SH-SY5Y (cell line): ENCODE measurements at regions not wholly inside any gene's neighbourhood (a gene's known extent, or its start where the extent isn't known, plus 50 kb on each side); places are given as distances from the start of the nearest gene placed in this dataset.

ENCODE experiments used
- GATA2 ChIP-seq: IDR thresholded peaks from 2 replicates; pipeline ENCODE4 v1.6.1; 2011; ENCODE audit warnings: mild to moderate bottlenecking, low read depth, low read length
- GATA3 ChIP-seq: IDR thresholded peaks from 2 replicates; pipeline ENCODE4 v1.6.1; 2011; ENCODE audit warnings: low read depth, mild to moderate bottlenecking, low read length, moderate library complexity

DNA sequence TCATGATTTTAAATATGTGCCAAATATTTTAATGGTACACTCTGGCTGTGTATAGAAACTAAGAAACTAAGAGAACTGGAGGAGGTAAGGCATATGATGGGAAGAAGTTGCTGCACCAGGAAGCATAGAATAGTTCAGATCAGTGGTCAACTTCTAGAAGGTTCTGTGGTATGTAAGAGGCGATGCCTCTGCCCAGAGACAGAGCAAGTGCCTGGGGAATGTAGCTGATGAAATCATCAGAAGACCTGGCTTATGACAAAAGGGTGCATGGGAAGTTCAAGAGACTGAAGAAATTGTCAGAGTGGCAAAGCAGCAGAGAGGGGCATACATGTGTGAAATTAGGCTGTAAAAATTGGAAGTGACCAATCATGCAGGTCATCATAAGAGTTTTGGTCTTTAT, 580.8 kb downstream of the BMP2 start:
- TF ChIP-seq GATA3 = no peak
- TF ChIP-seq GATA2 = no peak

DNA sequence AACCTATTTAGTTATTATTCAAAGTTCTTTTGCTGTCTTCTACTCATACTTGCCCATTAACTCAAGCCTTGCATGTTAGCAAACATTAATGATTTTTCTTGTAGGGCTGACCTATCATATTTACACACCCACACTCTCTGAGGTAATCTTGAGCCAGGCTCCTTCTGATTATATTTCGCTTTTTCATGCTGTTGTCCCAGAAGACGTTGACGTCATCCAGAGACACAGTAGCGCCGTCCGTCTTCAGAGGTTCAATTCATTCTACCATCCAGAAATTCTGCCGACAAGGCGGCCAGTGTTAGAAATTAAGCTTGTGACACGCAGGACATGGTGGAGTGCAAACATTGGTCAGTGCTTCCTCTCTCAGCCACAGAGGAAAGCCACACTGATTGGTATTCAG, 584.7 kb downstream of the BMP2 start:
- TF ChIP-seq GATA2 (no peak), GATA3 (no peak)

DNA sequence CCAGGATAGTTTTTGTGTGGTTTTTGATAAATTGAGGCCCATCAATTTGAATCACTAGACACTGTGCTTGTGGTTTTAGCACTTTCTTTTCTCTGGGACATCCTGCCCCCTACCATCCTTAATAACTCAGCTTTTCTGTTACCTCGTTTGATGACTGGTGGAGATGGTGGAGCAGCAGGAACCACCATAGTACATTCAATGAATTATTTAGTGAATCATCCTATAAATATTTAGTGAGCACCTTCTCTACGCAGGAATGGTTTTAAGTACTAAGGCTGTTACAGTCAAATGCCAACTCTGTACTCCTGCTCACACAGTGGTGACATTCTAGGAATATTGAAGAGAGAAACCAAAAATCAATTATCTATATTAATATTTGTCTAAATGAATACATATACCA, 585.2 kb downstream of the HAO1 start:
- TF ChIP-seq GATA3 = no peak
- no peak for TF ChIP-seq GATA2

DNA sequence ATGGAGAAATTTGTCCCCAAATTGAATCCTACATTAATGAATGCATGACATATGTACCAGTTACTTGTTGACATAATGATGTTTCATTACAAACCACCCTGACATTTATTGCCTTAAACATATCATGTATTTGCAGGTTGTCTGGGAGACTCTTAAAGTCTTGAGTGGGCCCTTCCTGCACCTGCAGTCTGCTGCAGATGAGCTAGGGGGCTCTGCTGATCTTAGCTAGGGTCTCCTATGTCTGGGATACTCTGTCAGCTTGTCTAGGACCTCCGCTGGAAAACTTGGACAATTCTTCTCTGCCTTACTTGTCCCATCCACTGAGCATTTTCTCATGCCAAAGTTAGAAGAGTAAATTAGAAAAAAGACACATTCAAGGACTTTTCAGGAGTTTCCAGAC, 581.6 kb downstream of the HAO1 start:
- no peak for TF ChIP-seq GATA3
- no peak for TF ChIP-seq GATA2

DNA sequence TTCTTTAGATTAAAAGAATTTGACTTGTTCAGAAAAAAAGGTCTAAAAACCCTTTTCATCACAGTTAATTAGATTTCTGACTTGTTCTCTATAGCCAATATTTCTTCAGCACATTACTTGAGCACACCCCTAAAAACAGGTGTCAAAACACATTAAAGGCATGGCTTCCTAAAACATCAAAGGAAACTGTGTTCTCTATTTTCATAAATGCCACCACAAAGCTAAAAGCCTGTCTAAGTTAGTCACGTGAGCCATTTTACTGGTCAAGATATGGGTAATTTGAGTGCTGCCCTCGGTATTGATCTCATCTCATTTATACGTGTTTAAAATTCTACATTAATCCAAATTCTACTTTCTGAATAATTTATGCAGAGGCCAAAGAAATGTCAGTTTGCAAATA, 580.5 kb downstream of the HAO1 start:
- TF ChIP-seq GATA3 = no peak
- no peak for TF ChIP-seq GATA2

DNA sequence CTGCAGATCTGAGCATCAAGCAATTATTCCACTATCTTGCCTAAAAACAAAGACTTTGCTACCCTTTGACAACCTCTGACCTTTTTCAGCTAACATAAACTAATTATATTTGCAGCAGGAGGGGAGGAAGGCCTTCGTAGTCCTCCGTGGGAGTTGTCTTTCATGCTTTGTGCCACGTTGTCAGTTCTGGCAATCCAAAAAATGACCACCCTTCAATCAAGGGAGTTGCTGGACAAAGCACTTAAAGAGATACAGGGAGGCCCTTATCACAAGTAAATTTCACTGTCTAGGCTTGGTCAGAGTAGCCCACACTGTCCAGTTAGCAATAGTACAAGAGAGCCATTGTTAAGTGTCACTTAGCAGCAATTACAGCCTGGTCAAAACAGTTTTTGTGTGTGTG, 578.9 kb downstream of the HAO1 start:
- no peak for TF ChIP-seq GATA3
- TF ChIP-seq GATA2 = no peak

DNA sequence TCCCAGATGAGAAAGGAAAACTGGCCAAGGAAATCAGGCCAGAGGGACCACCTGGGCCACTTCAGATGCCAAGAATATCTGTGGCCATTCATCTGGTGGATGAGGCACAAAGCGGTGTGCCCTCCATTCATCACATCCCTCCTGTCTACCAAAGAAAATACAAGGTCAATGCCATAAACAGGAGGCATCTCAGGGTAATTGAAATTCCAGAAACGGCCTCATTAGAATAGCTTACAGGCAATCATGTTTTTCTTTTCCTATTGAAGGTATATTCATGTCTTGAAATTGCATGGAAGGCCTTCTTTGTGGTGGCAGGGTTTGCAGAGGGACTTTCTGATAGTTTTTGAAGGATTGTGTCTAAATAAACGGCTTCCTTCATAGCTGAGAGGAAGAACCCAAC, 578.3 kb downstream of the HAO1 start:
- TF ChIP-seq GATA3 (no peak), GATA2 (no peak)

DNA sequence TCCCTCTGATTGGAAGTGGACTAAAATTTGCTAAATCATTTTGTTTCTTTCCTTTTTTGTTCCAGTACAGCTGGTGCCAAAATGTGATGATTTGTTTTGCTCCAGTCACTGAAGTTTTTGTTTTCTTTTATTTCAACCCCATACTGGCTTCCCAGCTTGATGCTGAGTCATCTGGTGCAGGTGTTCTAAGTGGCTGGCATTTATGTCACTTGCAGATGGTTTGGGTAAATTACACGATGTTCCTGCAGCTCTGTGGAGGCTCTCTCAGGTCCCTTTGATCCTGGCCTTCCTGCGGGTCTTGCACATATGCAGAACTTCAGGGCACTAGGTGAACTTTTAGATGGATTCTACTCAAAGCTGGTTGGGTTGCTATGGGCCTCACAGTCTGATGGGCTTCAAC, 577.7 kb downstream of the HAO1 start:
- TF ChIP-seq GATA3 (no peak), GATA2 (no peak)

DNA sequence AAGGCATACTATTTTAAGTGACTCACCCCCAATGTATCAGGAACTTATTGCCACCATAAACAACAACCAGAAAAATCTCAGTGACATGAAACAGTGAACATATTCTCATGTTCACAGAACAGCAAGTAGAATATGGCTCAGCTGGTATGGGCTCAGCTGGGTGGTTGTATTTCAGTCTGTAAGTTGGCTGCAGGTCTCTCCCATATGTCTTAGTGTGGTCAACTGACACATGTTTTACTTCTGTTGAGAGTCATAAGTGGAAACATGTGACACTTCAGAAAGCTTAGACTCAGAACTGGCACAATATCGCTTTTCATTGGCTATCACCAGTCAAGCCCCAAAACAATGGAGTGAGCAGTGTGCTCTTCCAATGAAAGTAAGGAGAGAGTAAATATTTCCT, 574.1 kb downstream of the HAO1 start:
- no peak for TF ChIP-seq GATA3

DNA sequence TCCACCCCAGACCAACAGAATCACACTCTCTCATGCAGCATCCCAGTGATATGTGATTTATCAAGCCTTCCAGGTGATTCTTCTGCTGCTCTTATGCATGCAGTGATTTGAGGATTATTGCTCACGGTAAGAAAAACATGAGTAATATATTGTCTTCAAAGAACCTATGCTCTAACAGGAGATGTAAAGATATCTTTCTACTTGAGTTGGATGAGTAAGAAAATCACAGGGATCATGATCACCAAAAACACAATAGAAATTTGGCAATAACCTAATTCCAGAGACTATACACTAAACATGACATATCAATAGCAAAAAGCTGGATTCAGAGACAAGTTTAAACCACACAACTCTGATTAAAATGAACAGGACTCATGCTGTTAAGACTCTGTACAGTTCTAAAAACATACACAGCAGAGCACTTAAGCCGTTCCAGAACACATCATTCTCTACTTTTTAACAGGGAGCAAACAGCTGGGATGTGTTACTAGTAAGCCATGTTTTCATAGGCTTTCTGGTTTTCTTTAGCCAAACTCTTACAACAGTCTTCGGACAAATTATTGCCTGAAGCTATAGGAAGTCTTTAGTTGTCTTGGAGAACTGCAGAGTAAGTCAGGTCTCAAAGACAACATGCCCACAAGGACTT, 568.6 kb downstream of the HAO1 start:
- TF ChIP-seq GATA3 (no peak), GATA2 (no peak)

DNA sequence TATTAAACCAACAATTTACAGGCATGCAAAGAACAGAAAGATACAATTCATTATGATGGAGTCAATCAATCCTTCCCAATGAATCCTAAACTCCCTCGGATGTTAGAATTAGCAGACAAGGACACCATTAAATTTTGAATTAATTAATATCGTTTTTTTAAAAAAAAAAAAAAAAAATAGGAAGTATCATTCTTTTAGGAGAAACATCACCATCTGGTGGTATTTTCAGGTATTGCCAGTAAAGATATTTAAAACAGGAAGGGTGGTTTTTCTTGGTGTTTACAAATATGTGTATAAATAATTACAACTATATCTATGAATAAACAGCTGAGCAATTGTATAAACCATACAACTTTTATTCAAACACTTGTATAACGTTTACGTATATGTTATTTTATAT, 564.4 kb downstream of the HAO1 start:
- TF ChIP-seq GATA3 = no peak
- TF ChIP-seq GATA2 = no peak

DNA sequence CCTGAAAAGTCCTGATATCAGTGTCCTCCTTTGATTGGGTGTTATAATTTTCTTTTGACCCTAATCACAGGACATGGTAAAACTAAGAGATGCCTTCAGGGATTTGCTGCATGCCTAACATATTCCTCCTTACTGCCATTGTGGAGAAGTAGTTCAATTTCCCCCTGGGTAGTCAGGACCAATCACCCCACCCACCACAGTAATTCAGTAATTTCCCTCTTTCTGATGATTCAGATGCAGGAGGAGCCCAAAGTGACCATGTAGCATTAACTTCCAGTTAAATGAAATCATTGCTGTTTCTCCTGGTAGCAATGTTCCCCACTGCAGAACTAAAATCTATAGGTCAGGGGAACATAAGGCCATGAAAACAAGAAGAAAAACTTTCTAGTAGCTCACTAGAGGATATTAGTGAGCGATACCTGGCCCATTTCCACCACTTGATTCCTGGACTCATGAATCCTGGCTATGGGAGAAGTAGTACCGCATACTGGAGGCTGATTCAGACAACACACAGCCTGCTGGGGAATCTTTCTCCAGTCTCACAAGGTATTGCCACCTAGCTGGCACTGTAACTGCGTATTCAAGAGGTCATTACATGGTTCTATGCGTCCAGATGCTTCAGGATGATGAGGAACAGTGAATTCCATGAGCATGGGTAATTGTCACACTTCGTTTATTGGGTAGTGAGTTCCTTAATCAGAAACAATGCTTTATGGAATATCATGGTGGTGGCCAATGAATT, 561.2 kb downstream of the HAO1 start:
- TF ChIP-seq GATA3 = no peak
- TF ChIP-seq GATA2 = no peak

DNA sequence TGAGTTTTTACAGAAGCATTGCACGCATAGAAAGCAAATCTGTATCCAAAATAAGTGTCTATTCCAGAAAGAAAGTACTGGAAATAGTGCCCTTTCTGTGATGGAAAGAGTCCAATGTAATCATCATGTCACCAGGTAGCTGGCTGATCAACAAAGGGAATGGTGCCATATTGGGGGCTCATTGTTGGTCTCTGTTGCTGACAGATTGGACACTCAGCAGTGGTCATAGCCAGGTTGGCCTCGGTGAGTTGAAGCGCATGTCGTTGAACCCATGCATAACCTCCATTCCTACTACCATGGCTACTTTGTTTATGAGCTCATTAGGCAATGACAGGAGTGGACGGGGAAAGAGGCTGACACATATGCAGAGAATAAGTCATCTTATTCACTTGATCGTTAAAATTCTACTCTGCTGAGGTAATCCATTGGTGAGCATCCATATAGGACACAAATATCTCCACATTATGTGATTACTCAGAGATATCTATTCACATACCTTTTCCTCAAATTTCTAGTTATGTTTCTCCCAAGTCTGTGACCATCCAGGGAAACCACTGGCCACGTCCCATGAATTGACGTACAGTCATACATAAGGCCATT, 560.5 kb downstream of the HAO1 start:
- TF ChIP-seq GATA3 = no peak
- no peak for TF ChIP-seq GATA2

DNA sequence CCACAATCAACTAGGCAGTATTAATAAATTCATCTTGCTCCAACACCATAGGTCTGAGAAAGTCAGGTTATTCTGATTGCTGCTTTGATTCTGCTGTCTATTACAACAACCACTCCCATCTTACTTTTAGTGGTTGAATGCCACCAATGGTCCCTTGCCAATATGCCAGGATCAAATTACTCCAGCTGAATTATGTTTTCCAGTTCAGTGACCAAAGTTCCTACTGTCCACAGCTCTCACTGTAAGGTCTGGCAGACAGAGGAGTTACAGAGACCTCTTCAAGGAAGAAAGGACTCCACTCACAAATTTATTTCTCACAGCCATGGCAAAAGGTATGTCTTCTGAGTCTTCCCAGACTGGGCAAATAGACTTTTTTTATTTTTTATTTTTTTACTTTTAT, 557.0 kb downstream of the HAO1 start:
- TF ChIP-seq GATA2 (no peak), GATA3 (no peak)

DNA sequence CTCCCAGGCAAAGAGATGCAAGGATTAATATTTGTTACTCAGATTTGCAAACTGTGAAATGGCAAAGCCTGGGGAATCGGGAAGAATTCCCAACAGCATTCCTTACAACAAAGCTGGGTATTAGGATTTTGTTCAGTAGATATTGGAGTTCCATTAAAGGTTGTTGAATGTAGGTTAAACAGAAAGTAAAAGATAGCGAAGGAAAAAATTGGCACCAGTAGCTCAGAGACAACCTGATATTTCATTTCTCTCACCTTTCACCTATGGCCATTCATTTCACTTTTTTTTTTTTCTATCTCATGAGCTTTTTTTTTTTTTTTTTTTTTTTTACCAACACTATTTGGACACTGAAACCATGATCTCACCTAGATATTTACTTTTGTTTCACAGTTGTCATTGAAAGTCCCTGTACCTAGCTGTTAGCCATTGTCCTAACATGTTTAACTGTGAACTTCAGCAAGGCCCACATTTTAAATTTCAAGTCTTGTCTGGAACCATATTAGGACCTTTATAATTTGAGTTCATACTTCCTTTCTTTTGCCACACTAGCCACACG, 552.5 kb downstream of the HAO1 start:
- no peak for TF ChIP-seq GATA2
- no peak for TF ChIP-seq GATA3
